K562 (cell line): ENCODE measurements at regions not wholly inside any gene's neighbourhood (a gene's known extent, or its start where the extent isn't known, plus 50 kb on each side); places are given as distances from the start of the nearest gene placed in this dataset.

Source experiments
- CBX5 ChIP-seq: IDR thresholded peaks from 2 replicates; pipeline ENCODE4 v1.6.1; 2014; ENCODE audit warnings: low read depth, borderline replicate concordance
- E2F3 ChIP-seq: fragments of 250-450 bp; sonication (Bioruptor Pico); IDR thresholded peaks from 2 replicates; pipeline ENCODE4 v1.4.0; 2020; ENCODE audit warnings: mild to moderate bottlenecking
- MIER1 ChIP-seq: fragments of 450-650 bp; IDR thresholded peaks from 2 replicates; pipeline ENCODE4 v1.6.1; 2016; ENCODE audit warnings: antibody characterized with exemption, mild to moderate bottlenecking, low read depth
- MTF1 ChIP-seq: fragments of 250-450 bp; sonication (Bioruptor Pico); IDR thresholded peaks from 2 replicates; pipeline ENCODE4 v1.9.0; 2021; ENCODE audit warnings: moderate library complexity, mild to moderate bottlenecking, inconsistent platforms, borderline replicate concordance
- NFIC ChIP-seq: fragments of 450-650 bp; IDR thresholded peaks from 2 replicates; pipeline ENCODE4 v1.6.1; 2017; ENCODE audit warnings: mild to moderate bottlenecking, inconsistent platforms
- POLR2H ChIP-seq: IDR thresholded peaks from 2 replicates; pipeline ENCODE4 v1.6.1; 2016; ENCODE audit warnings: missing genetic modification characterization, low read depth, mild to moderate bottlenecking, control low read depth, missing compliant biosample characterization, moderate library complexity
- RAD51 ChIP-seq: fragments of 450-650 bp; IDR thresholded peaks from 2 replicates; pipeline ENCODE4 v1.7.1; 2016; ENCODE audit warnings: low read depth, mild to moderate bottlenecking, borderline replicate concordance
- RBM25 ChIP-seq: fragments of 200-400 bp; formaldehyde crosslinking; IDR thresholded peaks from 2 replicates; pipeline ENCODE4 v1.6.1; 2018; ENCODE audit warnings: low read length, low read depth, moderate library complexity; ENCODE audit not compliant: severe bottlenecking
- ZNF184 ChIP-seq: sonication (generic); formaldehyde crosslinking; IDR thresholded peaks from 2 replicates; pipeline ENCODE4 v1.5.0; 2020; ENCODE audit warnings: missing genetic modification reagents
- TF ChIP-seq, protein P1 (sequence below): sonication (generic); formaldehyde crosslinking; IDR thresholded peaks from 2 replicates; pipeline ENCODE4 v1.8.0; 2023; ENCODE audit warnings: missing genetic modification reagents, mild to moderate bottlenecking, borderline replicate concordance
- TF ChIP-seq, protein P2 (sequence below): fragments of 250-450 bp; sonication (Bioruptor Pico); IDR thresholded peaks from 2 replicates; pipeline ENCODE4 v1.4.0; 2020; ENCODE audit warnings: mild to moderate bottlenecking, moderate library complexity, borderline replicate concordance
- TF ChIP-seq, protein P3 (sequence below): fragments of 250-450 bp; sonication (Bioruptor Pico); IDR thresholded peaks from 2 replicates; pipeline ENCODE4 v1.8.0; 2021; ENCODE audit warnings: borderline replicate concordance, mild to moderate bottlenecking, moderate library complexity; ENCODE audit not compliant: poor library complexity, severe bottlenecking
- TF ChIP-seq, protein P4 (sequence below), 2 experiments: fragments of 450-650 bp; IDR thresholded peaks; 2 replicates each; pipeline ENCODE4 v1.6.1; 2018; ENCODE audit warnings: mild to moderate bottlenecking in 2 of 2, low read depth in 1 of 2; ENCODE audit not compliant: partially characterized antibody in 2 of 2

DNA sequence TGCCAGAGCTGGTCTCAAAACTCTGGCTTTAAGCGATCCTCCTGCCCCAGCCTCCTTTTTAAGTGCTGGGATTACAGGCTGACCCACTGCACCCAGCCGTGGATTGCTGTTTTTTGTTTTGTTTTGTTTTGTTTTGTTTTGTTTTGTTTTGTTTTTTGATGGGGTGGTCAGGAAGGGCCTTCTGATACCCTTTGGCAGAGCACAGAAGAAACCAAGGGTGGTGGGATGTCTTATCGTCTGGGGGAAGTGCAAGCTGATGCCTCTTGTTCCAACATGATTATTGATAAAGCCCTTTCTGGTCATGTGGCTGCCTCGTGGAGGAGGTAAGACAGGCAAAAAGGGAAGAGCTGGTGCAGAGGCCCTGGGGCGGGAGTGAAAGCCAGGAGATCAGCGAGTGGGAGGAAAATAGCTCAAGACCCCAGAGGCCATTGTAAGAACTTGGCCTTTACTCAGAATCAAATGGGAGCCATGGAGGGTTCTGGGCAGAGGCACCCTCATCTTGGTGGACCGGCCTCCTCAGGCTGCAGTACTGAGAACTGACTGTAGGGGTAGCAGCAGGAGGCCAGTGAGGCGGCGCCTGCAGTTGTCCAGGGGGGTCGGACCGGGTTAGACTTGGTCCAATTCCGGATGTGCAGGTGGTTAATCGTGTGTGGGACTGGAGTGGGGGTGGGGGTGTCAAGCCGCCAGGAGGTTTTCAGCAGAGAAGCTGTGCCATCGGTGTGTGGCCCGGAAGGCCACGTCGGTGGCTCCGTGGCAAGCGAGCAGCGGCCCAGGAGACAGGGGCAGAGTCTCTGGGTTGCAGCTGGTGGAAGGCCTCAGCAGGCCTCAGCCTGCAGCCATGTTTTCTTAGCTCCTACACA lies 84.4 kb upstream of the GSE1 start (continued):
- TF ChIP-seq, protein P1, sequence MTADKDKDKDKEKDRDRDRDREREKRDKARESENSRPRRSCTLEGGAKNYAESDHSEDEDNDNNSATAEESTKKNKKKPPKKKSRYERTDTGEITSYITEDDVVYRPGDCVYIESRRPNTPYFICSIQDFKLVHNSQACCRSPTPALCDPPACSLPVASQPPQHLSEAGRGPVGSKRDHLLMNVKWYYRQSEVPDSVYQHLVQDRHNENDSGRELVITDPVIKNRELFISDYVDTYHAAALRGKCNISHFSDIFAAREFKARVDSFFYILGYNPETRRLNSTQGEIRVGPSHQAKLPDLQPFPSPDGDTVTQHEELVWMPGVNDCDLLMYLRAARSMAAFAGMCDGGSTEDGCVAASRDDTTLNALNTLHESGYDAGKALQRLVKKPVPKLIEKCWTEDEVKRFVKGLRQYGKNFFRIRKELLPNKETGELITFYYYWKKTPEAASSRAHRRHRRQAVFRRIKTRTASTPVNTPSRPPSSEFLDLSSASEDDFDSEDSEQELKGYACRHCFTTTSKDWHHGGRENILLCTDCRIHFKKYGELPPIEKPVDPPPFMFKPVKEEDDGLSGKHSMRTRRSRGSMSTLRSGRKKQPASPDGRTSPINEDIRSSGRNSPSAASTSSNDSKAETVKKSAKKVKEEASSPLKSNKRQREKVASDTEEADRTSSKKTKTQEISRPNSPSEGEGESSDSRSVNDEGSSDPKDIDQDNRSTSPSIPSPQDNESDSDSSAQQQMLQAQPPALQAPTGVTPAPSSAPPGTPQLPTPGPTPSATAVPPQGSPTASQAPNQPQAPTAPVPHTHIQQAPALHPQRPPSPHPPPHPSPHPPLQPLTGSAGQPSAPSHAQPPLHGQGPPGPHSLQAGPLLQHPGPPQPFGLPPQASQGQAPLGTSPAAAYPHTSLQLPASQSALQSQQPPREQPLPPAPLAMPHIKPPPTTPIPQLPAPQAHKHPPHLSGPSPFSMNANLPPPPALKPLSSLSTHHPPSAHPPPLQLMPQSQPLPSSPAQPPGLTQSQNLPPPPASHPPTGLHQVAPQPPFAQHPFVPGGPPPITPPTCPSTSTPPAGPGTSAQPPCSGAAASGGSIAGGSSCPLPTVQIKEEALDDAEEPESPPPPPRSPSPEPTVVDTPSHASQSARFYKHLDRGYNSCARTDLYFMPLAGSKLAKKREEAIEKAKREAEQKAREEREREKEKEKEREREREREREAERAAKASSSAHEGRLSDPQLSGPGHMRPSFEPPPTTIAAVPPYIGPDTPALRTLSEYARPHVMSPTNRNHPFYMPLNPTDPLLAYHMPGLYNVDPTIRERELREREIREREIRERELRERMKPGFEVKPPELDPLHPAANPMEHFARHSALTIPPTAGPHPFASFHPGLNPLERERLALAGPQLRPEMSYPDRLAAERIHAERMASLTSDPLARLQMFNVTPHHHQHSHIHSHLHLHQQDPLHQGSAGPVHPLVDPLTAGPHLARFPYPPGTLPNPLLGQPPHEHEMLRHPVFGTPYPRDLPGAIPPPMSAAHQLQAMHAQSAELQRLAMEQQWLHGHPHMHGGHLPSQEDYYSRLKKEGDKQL (CRISPR knock-in tag): no peak
- no peak for TF ChIP-seq MIER1
- TF ChIP-seq, protein P2, sequence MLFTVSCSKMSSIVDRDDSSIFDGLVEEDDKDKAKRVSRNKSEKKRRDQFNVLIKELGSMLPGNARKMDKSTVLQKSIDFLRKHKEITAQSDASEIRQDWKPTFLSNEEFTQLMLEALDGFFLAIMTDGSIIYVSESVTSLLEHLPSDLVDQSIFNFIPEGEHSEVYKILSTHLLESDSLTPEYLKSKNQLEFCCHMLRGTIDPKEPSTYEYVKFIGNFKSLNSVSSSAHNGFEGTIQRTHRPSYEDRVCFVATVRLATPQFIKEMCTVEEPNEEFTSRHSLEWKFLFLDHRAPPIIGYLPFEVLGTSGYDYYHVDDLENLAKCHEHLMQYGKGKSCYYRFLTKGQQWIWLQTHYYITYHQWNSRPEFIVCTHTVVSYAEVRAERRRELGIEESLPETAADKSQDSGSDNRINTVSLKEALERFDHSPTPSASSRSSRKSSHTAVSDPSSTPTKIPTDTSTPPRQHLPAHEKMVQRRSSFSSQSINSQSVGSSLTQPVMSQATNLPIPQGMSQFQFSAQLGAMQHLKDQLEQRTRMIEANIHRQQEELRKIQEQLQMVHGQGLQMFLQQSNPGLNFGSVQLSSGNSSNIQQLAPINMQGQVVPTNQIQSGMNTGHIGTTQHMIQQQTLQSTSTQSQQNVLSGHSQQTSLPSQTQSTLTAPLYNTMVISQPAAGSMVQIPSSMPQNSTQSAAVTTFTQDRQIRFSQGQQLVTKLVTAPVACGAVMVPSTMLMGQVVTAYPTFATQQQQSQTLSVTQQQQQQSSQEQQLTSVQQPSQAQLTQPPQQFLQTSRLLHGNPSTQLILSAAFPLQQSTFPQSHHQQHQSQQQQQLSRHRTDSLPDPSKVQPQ (CRISPR knock-in tag): no peak
- TF ChIP-seq, protein P3, sequence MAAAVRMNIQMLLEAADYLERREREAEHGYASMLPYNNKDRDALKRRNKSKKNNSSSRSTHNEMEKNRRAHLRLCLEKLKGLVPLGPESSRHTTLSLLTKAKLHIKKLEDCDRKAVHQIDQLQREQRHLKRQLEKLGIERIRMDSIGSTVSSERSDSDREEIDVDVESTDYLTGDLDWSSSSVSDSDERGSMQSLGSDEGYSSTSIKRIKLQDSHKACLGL (CRISPR knock-in tag): no peak
- 0 out of 2 replicates have a peak, but pooled peaks have one; percentile 8 for TF ChIP-seq CBX5
- TF ChIP-seq RAD51: no peak
- TF ChIP-seq E2F3: peak; percentile 51; the same call in 1 of the 2 replicates
- TF ChIP-seq, protein P4, sequence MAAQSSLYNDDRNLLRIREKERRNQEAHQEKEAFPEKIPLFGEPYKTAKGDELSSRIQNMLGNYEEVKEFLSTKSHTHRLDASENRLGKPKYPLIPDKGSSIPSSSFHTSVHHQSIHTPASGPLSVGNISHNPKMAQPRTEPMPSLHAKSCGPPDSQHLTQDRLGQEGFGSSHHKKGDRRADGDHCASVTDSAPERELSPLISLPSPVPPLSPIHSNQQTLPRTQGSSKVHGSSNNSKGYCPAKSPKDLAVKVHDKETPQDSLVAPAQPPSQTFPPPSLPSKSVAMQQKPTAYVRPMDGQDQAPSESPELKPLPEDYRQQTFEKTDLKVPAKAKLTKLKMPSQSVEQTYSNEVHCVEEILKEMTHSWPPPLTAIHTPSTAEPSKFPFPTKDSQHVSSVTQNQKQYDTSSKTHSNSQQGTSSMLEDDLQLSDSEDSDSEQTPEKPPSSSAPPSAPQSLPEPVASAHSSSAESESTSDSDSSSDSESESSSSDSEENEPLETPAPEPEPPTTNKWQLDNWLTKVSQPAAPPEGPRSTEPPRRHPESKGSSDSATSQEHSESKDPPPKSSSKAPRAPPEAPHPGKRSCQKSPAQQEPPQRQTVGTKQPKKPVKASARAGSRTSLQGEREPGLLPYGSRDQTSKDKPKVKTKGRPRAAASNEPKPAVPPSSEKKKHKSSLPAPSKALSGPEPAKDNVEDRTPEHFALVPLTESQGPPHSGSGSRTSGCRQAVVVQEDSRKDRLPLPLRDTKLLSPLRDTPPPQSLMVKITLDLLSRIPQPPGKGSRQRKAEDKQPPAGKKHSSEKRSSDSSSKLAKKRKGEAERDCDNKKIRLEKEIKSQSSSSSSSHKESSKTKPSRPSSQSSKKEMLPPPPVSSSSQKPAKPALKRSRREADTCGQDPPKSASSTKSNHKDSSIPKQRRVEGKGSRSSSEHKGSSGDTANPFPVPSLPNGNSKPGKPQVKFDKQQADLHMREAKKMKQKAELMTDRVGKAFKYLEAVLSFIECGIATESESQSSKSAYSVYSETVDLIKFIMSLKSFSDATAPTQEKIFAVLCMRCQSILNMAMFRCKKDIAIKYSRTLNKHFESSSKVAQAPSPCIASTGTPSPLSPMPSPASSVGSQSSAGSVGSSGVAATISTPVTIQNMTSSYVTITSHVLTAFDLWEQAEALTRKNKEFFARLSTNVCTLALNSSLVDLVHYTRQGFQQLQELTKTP (IDR thresholded peaks at IDR 0.05; ENCODE audit: low read depth in 1 of 2, partially characterized antibody in 2 of 2): peak in 1 of 2 experiments; percentile 51
- TF ChIP-seq POLR2H (tag): no peak
- no peak for TF ChIP-seq ZNF184 (CRISPR knock-in tag)
- TF ChIP-seq NFIC: peak; percentile 23; the same call in 1 of the 2 replicates
- no peak for TF ChIP-seq MTF1 (CRISPR knock-in tag)
- TF ChIP-seq RBM25: no peak
